ENCODE measurements at regions not wholly inside any gene's neighbourhood (a gene's known extent, or its start where the extent isn't known, plus 50 kb on each side); places are given as distances from the start of the nearest gene placed in this dataset.
"Not testable (repeated sequence)": the region's sequence is repeated elsewhere in the genome, so short reads cannot be mapped to it uniquely, and the experiment has no call there.

GRCh38 chr18:15071311-15071710, 323.3 kb downstream of the ANKRD30B start:
- not testable (repeated sequence) for TF ChIP-seq CTCF (conservative IDR thresholded peaks at IDR 0.05; ENCODE audit: low read length); EZH2phosphoT487 (IDR thresholded peaks at IDR 0.05; ENCODE audit: borderline replicate concordance)

Data from Loucy (cell line).